ENCODE measurements at regions not wholly inside any gene's neighbourhood (a gene's known extent, or its start where the extent isn't known, plus 50 kb on each side); places are given as distances from the start of the nearest gene placed in this dataset.

DNA sequence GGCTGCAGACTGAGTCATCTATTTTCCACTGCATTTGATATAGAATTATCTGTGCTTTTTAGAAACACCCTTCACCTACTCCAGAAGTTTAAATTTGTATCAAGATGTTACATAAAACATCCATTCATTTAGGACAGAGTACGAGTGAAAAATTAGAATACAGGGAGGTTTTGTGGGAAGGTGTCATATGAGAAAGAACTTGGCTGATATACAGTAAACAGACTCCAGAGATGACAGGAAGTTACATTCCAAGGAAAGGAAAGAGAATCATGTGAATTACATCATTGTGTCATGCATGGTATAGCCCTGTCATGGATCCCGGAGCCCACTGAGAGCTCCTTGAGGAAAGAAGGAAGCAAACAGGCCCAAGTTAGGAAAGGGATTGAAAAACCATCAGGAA lies 341.5 kb upstream of the PKDCC start:
- TF ChIP-seq, protein P1, sequence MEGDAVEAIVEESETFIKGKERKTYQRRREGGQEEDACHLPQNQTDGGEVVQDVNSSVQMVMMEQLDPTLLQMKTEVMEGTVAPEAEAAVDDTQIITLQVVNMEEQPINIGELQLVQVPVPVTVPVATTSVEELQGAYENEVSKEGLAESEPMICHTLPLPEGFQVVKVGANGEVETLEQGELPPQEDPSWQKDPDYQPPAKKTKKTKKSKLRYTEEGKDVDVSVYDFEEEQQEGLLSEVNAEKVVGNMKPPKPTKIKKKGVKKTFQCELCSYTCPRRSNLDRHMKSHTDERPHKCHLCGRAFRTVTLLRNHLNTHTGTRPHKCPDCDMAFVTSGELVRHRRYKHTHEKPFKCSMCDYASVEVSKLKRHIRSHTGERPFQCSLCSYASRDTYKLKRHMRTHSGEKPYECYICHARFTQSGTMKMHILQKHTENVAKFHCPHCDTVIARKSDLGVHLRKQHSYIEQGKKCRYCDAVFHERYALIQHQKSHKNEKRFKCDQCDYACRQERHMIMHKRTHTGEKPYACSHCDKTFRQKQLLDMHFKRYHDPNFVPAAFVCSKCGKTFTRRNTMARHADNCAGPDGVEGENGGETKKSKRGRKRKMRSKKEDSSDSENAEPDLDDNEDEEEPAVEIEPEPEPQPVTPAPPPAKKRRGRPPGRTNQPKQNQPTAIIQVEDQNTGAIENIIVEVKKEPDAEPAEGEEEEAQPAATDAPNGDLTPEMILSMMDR (conservative IDR thresholded peaks at IDR 0.05): no peak
- TF ChIP-seq EZH2 (IDR thresholded peaks at IDR 0.05; ENCODE audit: low read depth): no peak

Measured in PC-9 (cell line).